ENCODE measurements at regions not wholly inside any gene's neighbourhood (a gene's known extent, or its start where the extent isn't known, plus 50 kb on each side); places are given as distances from the start of the nearest gene placed in this dataset.

DNA sequence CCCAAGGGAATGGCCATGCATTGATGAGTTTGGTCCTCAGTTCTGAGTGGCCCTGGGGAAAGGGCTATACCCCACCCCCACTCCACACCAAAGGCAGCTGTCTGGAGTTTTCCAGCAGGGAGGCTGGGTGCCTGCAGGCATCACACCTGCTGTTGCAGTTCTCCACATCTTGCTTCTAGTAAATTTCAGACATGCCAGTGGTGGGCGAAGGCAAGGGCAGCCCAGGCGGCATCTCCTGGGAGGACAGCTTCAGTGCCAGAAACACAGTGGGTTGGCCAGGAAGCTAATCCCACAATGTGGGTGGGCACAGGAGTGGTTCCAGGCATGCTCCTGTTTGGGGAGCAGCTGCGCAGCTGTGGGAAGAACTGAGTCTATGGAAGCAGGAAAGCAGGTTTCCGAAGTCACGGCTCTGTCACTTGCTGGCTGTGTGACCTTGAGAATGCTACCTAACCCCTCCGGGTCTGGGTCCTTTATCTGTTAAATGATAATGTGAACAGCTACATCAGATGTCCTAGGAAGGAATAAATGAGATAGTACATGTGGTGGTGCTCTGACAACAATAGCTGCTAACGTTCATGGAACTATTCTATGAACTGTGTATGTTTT lies 84.6 kb upstream of the SPTBN1 start:
- Histone ChIP-seq H3K9me3 (replicated peaks) (peaks cover 21% of the 10 kb centered on the region), H3K4me1 (peaks cover 55% of the 10 kb centered on the region), H3K27ac (replicated peaks) (peak overlapping the region; percentile 92), H3K36me3 (peaks cover 4% of the 10 kb centered on the region), H3K4me3 (no peak overlapping the region), H3K27me3 (ENCODE audit: low read depth) (no peaks in the 10 kb centered on the region)
- TF ChIP-seq, protein P1, sequence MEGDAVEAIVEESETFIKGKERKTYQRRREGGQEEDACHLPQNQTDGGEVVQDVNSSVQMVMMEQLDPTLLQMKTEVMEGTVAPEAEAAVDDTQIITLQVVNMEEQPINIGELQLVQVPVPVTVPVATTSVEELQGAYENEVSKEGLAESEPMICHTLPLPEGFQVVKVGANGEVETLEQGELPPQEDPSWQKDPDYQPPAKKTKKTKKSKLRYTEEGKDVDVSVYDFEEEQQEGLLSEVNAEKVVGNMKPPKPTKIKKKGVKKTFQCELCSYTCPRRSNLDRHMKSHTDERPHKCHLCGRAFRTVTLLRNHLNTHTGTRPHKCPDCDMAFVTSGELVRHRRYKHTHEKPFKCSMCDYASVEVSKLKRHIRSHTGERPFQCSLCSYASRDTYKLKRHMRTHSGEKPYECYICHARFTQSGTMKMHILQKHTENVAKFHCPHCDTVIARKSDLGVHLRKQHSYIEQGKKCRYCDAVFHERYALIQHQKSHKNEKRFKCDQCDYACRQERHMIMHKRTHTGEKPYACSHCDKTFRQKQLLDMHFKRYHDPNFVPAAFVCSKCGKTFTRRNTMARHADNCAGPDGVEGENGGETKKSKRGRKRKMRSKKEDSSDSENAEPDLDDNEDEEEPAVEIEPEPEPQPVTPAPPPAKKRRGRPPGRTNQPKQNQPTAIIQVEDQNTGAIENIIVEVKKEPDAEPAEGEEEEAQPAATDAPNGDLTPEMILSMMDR (IDR thresholded peaks at IDR 0.05; ENCODE audit: borderline replicate concordance): no peak
- intact Hi-C loops (cut with micrococcal nuclease): no loop called here
- no peak for DNase-seq

DNA sequence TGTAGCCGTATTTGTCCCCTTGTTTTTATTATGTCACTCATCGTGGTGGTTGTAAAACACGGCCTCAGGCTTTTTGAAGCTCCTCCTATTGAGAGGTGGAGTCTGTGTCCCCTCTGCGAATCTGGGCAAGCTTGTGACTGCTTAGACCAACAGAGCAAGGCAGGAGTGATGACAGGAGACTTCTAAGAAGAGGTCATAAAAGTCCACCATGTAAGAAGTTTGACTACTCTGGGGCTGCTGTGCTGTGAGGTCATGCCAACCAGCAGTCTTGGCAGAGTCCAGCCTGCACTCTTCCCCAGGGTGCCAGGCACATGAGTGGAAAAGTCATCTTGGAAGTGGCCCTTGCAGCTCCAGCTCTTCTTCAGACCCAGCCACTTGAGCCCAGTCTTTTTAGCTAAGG lies 83.8 kb upstream of the SPTBN1 start:
- no peak for DNase-seq
- H3K9me3 ChIP-seq (replicated peaks): peaks cover 14% of the 10 kb centered on the region
- intact Hi-C loops (cut with micrococcal nuclease): no loop called here
- H3K27me3 ChIP-seq (ENCODE audit: low read depth): no peaks in the 10 kb centered on the region
- peak overlapping the region; percentile 92 for H3K27ac ChIP-seq (replicated peaks)
- H3K36me3 ChIP-seq: peaks cover 4% of the 10 kb centered on the region
- peaks cover 56% of the 10 kb centered on the region for H3K4me1 ChIP-seq
- H3K4me3 ChIP-seq: no peak overlapping the region
- TF ChIP-seq, protein P1 (IDR thresholded peaks at IDR 0.05; ENCODE audit: borderline replicate concordance): no peak

DNA sequence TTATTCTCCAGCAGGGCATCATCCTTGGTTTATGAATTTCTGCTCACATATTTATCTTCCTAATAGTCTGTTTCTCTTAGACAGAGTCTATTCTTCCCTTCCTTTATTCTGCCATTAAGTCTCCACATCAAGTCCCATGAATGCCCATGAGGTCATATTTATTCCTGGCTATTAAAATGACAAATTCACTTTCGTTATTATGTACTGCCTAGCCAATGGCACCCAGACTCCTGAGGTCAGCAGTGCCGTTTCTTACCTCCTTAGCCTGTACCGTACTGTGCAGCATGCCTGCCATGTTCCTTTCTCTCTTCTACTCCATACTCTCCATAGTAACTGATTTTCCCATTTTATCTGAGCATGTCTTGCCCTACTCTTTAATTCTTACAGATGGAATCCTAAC lies 82.3 kb upstream of the SPTBN1 start:
- no peak for DNase-seq
- no peak overlapping the region for H3K4me3 ChIP-seq
- intact Hi-C loops (cut with micrococcal nuclease): no loop called here
- peaks cover 71% of the 10 kb centered on the region for H3K4me1 ChIP-seq
- TF ChIP-seq, protein P1 (IDR thresholded peaks at IDR 0.05; ENCODE audit: borderline replicate concordance): no peak
- H3K9me3 ChIP-seq (replicated peaks): peaks cover 2% of the 10 kb centered on the region
- peak overlapping the region; percentile 92 for H3K27ac ChIP-seq (replicated peaks)
- H3K27me3 ChIP-seq (ENCODE audit: low read depth): no peaks in the 10 kb centered on the region
- H3K36me3 ChIP-seq: no peaks in the 10 kb centered on the region

DNA sequence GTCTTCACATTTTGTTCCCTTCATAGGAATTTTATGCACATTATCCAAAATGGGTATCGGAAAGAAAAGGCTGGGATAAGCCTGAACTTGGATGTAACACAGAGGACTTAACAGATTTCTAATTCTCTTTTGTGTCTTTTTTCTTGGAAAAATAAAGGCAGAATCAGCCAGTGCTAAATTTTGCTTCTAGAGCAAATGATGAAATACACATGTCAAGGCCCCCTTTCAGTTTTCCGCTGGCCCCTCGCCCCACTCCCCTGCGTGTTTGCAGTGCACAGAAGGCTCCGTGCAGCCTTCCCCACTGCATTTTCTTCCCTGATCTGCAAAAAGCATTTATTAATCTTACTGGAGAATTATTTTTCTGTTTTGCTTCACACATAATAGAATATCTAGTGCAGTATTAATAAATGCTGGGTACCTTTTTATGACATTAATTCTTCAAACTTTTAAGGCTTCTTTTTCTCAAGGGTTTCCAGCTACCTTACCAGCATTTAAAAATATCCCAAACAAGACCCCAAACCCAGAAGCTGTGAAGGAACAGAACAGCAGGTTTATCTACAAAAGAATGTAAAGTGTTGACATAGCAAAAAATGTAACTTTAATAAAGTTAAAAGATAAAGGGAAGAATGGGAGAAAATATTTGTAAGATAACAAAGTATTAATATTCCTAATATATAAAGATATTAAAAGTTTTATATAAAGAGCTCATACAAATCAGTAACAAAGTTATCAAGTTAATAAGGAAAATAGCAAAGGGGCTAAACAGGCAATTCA lies 81.3 kb upstream of the SPTBN1 start:
- Histone ChIP-seq H3K27me3 (ENCODE audit: low read depth) (no peaks in the 10 kb centered on the region), H3K4me3 (no peak overlapping the region), H3K27ac (replicated peaks) (peak overlapping the region; percentile 92), H3K36me3 (no peaks in the 10 kb centered on the region), H3K4me1 (peaks cover 74% of the 10 kb centered on the region), H3K9me3 (replicated peaks) (no peaks in the 10 kb centered on the region)
- TF ChIP-seq, protein P1 (IDR thresholded peaks at IDR 0.05; ENCODE audit: borderline replicate concordance): no peak
- intact Hi-C loops (cut with micrococcal nuclease): no loop called here
- no peak for DNase-seq

DNA sequence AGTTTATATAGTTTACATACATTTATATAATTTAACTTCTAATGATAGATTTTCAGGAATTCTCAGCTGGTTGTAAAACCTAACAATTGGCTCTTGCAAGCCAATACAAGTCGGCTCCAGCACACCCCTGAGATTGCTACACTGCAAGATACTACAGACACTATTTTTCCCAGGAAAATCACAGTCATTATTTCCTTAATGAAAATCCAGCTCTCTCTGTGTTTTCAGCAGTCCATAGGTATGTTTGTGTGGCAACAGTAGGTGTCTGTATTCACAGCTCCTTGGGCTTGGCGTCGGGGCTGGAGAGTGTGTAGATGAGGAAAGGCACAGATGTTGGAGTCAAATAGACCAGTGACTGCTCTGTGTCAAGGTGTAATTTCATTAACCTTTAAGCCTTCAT lies 78.7 kb upstream of the SPTBN1 start:
- no peaks in the 10 kb centered on the region for H3K27me3 ChIP-seq (ENCODE audit: low read depth)
- peaks cover 49% of the 10 kb centered on the region for H3K4me1 ChIP-seq
- no peak for DNase-seq
- H3K4me3 ChIP-seq: no peak overlapping the region
- TF ChIP-seq, protein P1 (IDR thresholded peaks at IDR 0.05; ENCODE audit: borderline replicate concordance): no peak
- no peak overlapping the region for H3K27ac ChIP-seq (replicated peaks)
- H3K36me3 ChIP-seq: no peaks in the 10 kb centered on the region
- H3K9me3 ChIP-seq (replicated peaks): no peaks in the 10 kb centered on the region
- intact Hi-C loops (cut with micrococcal nuclease): no loop called here
